ENCODE measurements at regions not wholly inside any gene's neighbourhood (a gene's known extent, or its start where the extent isn't known, plus 50 kb on each side); places are given as distances from the start of the nearest gene placed in this dataset.

- TF ChIP-seq CTCF (IDR thresholded peaks at IDR 0.05) (no peak), ZNF263 (CRISPR knock-in tag; IDR thresholded peaks at IDR 0.05; ENCODE audit: low read depth) (no peak), ZNF138 (CRISPR knock-in tag; conservative IDR thresholded peaks at IDR 0.05) (no peak), JUN (CRISPR knock-in tag; IDR thresholded peaks at IDR 0.05) (no peak), FOXK1 (CRISPR knock-in tag; IDR thresholded peaks at IDR 0.05) (no peak), ZNF232 (CRISPR knock-in tag; IDR thresholded peaks at IDR 0.05) (no peak), NFYB (CRISPR knock-in tag; conservative IDR thresholded peaks at IDR 0.05; ENCODE audit: low read depth) (no peak), CREB1 (CRISPR knock-in tag; IDR thresholded peaks at IDR 0.05) (no peak), USF2 (CRISPR knock-in tag; IDR thresholded peaks at IDR 0.05) (no peak), TCF7 (CRISPR knock-in tag; IDR thresholded peaks at IDR 0.05; ENCODE audit: low read depth) (no peak), SP1 (CRISPR knock-in tag; conservative IDR thresholded peaks at IDR 0.05) (no peak), FOXJ3 (CRISPR knock-in tag; IDR thresholded peaks at IDR 0.05; ENCODE audit: borderline replicate concordance) (no peak), ZNF396 (CRISPR knock-in tag; IDR thresholded peaks at IDR 0.05; ENCODE audit: borderline replicate concordance) (no peak), ATF3 (CRISPR knock-in tag; conservative IDR thresholded peaks at IDR 0.05) (no peak)
Observed at GRCh38 chr1:172932981-172933380, 117.8 kb downstream of the TNFSF18 start.
